Bronchial epithelial cell (primary cell): ENCODE measurements at regions not wholly inside any gene's neighbourhood (a gene's known extent, or its start where the extent isn't known, plus 50 kb on each side); places are given as distances from the start of the nearest gene placed in this dataset.

Experiments
- DNase-seq: peaks from one replicate; pipeline ENCODE4 v3.0.0-alpha.2; 2010; ENCODE audit warnings: low read depth
- FAIRE-seq: peaks from 2 replicates; lab custom pipeline; 2011; peaks lifted over from hg19 to GRCh38; lab: Jason Lieb, UNC
- H3K27me3 ChIP-seq: 2 replicates; pipeline ENCODE4 v1.5.1; 2011; ENCODE audit warnings: low read length; ENCODE audit not compliant: control insufficient read depth, insufficient read depth
- H3K36me3 ChIP-seq: 2 replicates; pipeline ENCODE4 v1.5.1; 2011; ENCODE audit warnings: low read length; ENCODE audit not compliant: control insufficient read depth, insufficient read depth
- H3K4me3 ChIP-seq: 2 replicates; pipeline ENCODE4 v1.5.1; 2011; ENCODE audit warnings: mild to moderate bottlenecking, low read depth, low read length, control low read depth
- CTCF ChIP-seq: IDR thresholded peaks from 2 replicates; pipeline ENCODE4 v1.5.1; 2011; ENCODE audit warnings: mild to moderate bottlenecking, moderate library complexity, low read length, control low read depth, inconsistent platforms; ENCODE audit not compliant: insufficient read depth, severe bottlenecking

DNA sequence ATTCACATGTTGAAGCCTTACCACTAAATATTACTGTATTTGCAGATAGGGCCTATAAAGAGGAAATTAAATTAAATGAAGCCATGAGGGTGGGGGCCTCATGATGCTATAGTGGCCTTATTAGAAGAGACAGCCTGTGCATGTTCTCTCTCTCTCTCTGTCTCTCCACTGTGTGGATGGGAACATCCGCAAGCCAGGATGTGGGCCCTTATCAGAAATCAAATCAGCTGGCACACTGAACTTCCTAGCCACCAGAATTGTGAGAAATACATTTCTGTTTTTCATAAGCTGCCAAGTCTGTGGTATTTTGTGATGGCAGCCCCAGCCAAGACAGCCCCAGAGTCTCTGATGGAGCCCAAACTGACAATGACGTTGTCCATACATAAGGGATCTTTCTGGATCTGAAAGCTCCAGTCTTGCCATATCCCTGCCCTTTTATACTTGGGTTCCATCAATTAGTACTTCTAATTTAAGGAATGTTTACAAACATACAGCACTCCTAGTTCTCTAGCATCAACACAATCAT lies 300.5 kb upstream of the ATP10B start:
- DNase-seq (no peak), FAIRE-seq (no peak)
- Histone ChIP-seq H3K27me3 (no peaks in the 10 kb centered on the region), H3K4me3 (no peak overlapping the region), H3K36me3 (no peaks in the 10 kb centered on the region)
- no peak for TF ChIP-seq CTCF

GRCh38 chr5:161150441-161150988 lies 298.5 kb upstream of the ATP10B start:
- Histone ChIP-seq H3K36me3 (no peaks in the 10 kb centered on the region), H3K4me3 (no peak overlapping the region), H3K27me3 (no peaks in the 10 kb centered on the region)
- no peak for TF ChIP-seq CTCF
- no peak for DNase-seq
- no peak for FAIRE-seq

- Histone ChIP-seq H3K27me3 (no peaks in the 10 kb centered on the region), H3K4me3 (no peak overlapping the region), H3K36me3 (no peaks in the 10 kb centered on the region)
- DNase-seq (no peak), FAIRE-seq (no peak)
- no peak for TF ChIP-seq CTCF
These were observed 297.1 kb upstream of the ATP10B start for GRCh38 chr5:161149078-161149477.

- Histone ChIP-seq H3K27me3 (no peaks in the 10 kb centered on the region), H3K4me3 (no peak overlapping the region), H3K36me3 (no peaks in the 10 kb centered on the region)
- TF ChIP-seq CTCF = no peak
- DNase-seq (no peak), FAIRE-seq (no peak)
These were observed 286.9 kb upstream of the ATP10B start for GRCh38 chr5:161138751-161139455.

- FAIRE-seq (no peak), DNase-seq (no peak)
- Histone ChIP-seq H3K27me3 (no peaks in the 10 kb centered on the region), H3K36me3 (no peaks in the 10 kb centered on the region), H3K4me3 (no peak overlapping the region)
- no peak for TF ChIP-seq CTCF
These were observed 282.9 kb upstream of the ATP10B start for GRCh38 chr5:161134956-161135355.
